ENCODE measurements at regions not wholly inside any gene's neighbourhood (a gene's known extent, or its start where the extent isn't known, plus 50 kb on each side); places are given as distances from the start of the nearest gene placed in this dataset.

DNA sequence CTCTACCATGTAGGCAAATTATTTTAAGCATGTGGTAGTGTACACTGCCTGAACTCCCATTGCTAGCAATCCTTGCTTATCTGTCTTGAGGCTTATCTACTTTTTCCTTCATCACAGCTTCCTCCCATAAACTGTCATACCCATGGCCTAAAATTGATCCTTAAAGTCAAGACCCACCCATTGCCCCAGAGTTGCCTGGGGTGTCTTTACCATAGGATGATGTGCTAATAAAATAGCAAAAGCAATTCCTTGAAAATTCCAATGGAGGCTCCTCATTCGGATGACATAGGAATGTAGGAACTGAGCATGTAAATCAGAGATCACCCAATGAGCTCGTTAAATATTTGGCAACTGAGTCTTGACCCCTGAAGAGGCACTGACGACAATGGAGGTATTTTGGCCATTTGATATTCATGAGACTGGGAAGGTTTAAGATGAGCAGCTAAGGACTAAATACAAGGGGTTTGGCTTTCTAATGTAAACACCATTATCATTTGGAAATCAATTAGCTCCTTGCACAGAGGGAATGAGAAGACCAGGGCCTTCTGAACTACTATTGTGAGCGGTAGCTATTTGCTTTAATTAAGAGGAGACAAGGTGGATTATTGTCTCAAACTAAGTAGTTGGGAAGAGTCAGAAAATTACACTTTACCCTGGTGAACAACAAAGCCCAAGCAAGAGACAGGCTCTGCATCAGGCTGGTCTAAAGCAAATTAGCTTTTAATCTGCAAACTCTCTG lies 234.9 kb downstream of the GATA3 start:
- Histone ChIP-seq H3K9me2 (ENCODE audit: insufficient read depth) (no peaks in the 10 kb centered on the region), H3K27ac (no peak overlapping the region), H3K4me2 (ENCODE audit: unreplicated experiment) (no peak overlapping the region), H4K20me1 (ENCODE audit: insufficient read depth) (no peaks in the 10 kb centered on the region), H3K9ac (no peak overlapping the region), H3K36me3 (ENCODE audit: low read depth) (no peaks in the 10 kb centered on the region), H3K27me3 (replicated peaks; ENCODE audit: insufficient read depth) (no peaks in the 10 kb centered on the region), H3K4me3 (no peak overlapping the region), H3K4me1 (ENCODE audit: insufficient read depth) (no peaks in the 10 kb centered on the region), H2AFZ (no peak overlapping the region), H3F3A (ENCODE audit: insufficient read depth) (no peaks in the 10 kb centered on the region), H3K79me2 (ENCODE audit: insufficient read depth) (no peaks in the 10 kb centered on the region), H3K9me3 (ENCODE audit: low read depth) (no peaks in the 10 kb centered on the region)
- in situ Hi-C loops (cut with MboI), result no loop called here
- DNase-seq, result no peak
- WGBS, 2 experiments (ENCODE audit: low coverage in 1 of 2, low lambda C conversion rate in 2 of 2, missing lambda C conversion rate in 2 of 2), result 18 to 25% methylated on average over 4 of the region's 4 CpGs
- no peak for TF ChIP-seq EZH2 (IDR thresholded peaks at IDR 0.05; ENCODE audit: insufficient read depth, poor library complexity, severe bottlenecking)
- no peak for TF ChIP-seq EZH2phosphoT487 (IDR thresholded peaks at IDR 0.05; ENCODE audit: insufficient read depth, low read depth)

GRCh38 chr10:8294779-8295178 lies 240.3 kb downstream of the GATA3 start:
- in situ Hi-C loops (cut with MboI), result no loop called here
- no peaks in the 10 kb centered on the region for H3K27me3 ChIP-seq (replicated peaks; ENCODE audit: insufficient read depth)

GRCh38 chr10:8295311-8295710 lies 240.8 kb downstream of the GATA3 start:
- Histone ChIP-seq H2AFZ (no peak overlapping the region), H3K27me3 (replicated peaks; ENCODE audit: insufficient read depth) (no peaks in the 10 kb centered on the region), H3K79me2 (ENCODE audit: insufficient read depth) (no peaks in the 10 kb centered on the region), H3K4me3 (no peak overlapping the region), H3K9me3 (ENCODE audit: low read depth) (no peaks in the 10 kb centered on the region), H4K20me1 (ENCODE audit: insufficient read depth) (no peaks in the 10 kb centered on the region), H3K9me2 (ENCODE audit: insufficient read depth) (no peaks in the 10 kb centered on the region), H3K27ac (no peak overlapping the region), H3K4me1 (ENCODE audit: insufficient read depth) (no peaks in the 10 kb centered on the region), H3K36me3 (ENCODE audit: low read depth) (no peaks in the 10 kb centered on the region), H3K4me2 (ENCODE audit: unreplicated experiment) (no peak overlapping the region), H3K9ac (no peak overlapping the region), H3F3A (ENCODE audit: insufficient read depth) (no peaks in the 10 kb centered on the region)
- in situ Hi-C loops (cut with MboI), result no loop called here
- no peak for DNase-seq
- 23 to 25% methylated on average over 1 of the region's 1 CpG for WGBS, 2 experiments (ENCODE audit: low coverage in 1 of 2, low lambda C conversion rate in 2 of 2, missing lambda C conversion rate in 2 of 2)
- TF ChIP-seq EZH2phosphoT487 (IDR thresholded peaks at IDR 0.05; ENCODE audit: insufficient read depth, low read depth) (no peak), EZH2 (IDR thresholded peaks at IDR 0.05; ENCODE audit: insufficient read depth, poor library complexity, severe bottlenecking) (no peak)

More at GRCh38 chr10:8294779-8295178, 240.3 kb downstream of the GATA3 start:
- Histone ChIP-seq H3K9me2 (ENCODE audit: insufficient read depth) (no peaks in the 10 kb centered on the region), H3K4me3 (no peak overlapping the region), H3K27ac (no peak overlapping the region), H3K36me3 (ENCODE audit: low read depth) (no peaks in the 10 kb centered on the region), H3K4me2 (ENCODE audit: unreplicated experiment) (no peak overlapping the region), H3K4me1 (ENCODE audit: insufficient read depth) (no peaks in the 10 kb centered on the region), H3K79me2 (ENCODE audit: insufficient read depth) (no peaks in the 10 kb centered on the region), H3K9ac (no peak overlapping the region), H3K9me3 (ENCODE audit: low read depth) (no peaks in the 10 kb centered on the region), H4K20me1 (ENCODE audit: insufficient read depth) (no peaks in the 10 kb centered on the region), H3F3A (ENCODE audit: insufficient read depth) (no peaks in the 10 kb centered on the region), H2AFZ (no peak overlapping the region)
- TF ChIP-seq EZH2phosphoT487 (IDR thresholded peaks at IDR 0.05; ENCODE audit: insufficient read depth, low read depth) (no peak), EZH2 (IDR thresholded peaks at IDR 0.05; ENCODE audit: insufficient read depth, poor library complexity, severe bottlenecking) (no peak)
- 25 to 33% methylated on average over 5 of the region's 5 CpGs for WGBS, 2 experiments (ENCODE audit: low coverage in 1 of 2, low lambda C conversion rate in 2 of 2, missing lambda C conversion rate in 2 of 2)
- DNase-seq, result no peak

GRCh38 chr10:8296090-8296733 lies 241.7 kb downstream of the GATA3 start:
- no peak for DNase-seq
- H3K27me3 ChIP-seq (replicated peaks; ENCODE audit: insufficient read depth), result no peaks in the 10 kb centered on the region
- in situ Hi-C loops (cut with MboI), result no loop called here
- TF ChIP-seq EZH2 (IDR thresholded peaks at IDR 0.05; ENCODE audit: insufficient read depth, poor library complexity, severe bottlenecking) (no peak), EZH2phosphoT487 (IDR thresholded peaks at IDR 0.05; ENCODE audit: insufficient read depth, low read depth) (no peak)
- H3K9me2 ChIP-seq (ENCODE audit: insufficient read depth), result no peaks in the 10 kb centered on the region
- no peak overlapping the region for H2AFZ ChIP-seq
- WGBS, 2 experiments (ENCODE audit: low coverage in 1 of 2, low lambda C conversion rate in 2 of 2, missing lambda C conversion rate in 2 of 2), result 33 to 42% methylated on average over 22 of the region's 22 CpGs
- no peak overlapping the region for H3K4me3 ChIP-seq
- no peaks in the 10 kb centered on the region for H3K4me1 ChIP-seq (ENCODE audit: insufficient read depth)
- no peaks in the 10 kb centered on the region for H3K9me3 ChIP-seq (ENCODE audit: low read depth)
- H3K36me3 ChIP-seq (ENCODE audit: low read depth), result no peaks in the 10 kb centered on the region
- no peaks in the 10 kb centered on the region for H4K20me1 ChIP-seq (ENCODE audit: insufficient read depth)
- no peak overlapping the region for H3K9ac ChIP-seq
- H3K4me2 ChIP-seq (ENCODE audit: unreplicated experiment), result no peak overlapping the region
- H3F3A ChIP-seq (ENCODE audit: insufficient read depth), result no peaks in the 10 kb centered on the region
- H3K27ac ChIP-seq, result no peak overlapping the region
- H3K79me2 ChIP-seq (ENCODE audit: insufficient read depth), result no peaks in the 10 kb centered on the region
